Astrocyte (in vitro differentiated cells and primary cell): ENCODE measurements at regions not wholly inside any gene's neighbourhood (a gene's known extent, or its start where the extent isn't known, plus 50 kb on each side); places are given as distances from the start of the nearest gene placed in this dataset.

ENCODE experiments used
- DNase-seq: peaks from one replicate; pipeline ENCODE4 v3.0.0-alpha.2; 2010; ENCODE audit warnings: low read depth
- FAIRE-seq: peaks from 2 replicates; lab custom pipeline; 2011; peaks lifted over from hg19 to GRCh38; lab: Jason Lieb, UNC
- H2AFZ ChIP-seq: 2 replicates; pipeline ENCODE4 v1.6.0; 2012; ENCODE audit warnings: low read depth, low read length, inconsistent platforms
- H3K27ac ChIP-seq: 2 replicates; pipeline ENCODE4 v1.5.1; 2011; ENCODE audit warnings: low read depth, low read length, inconsistent platforms
- H3K27me3 ChIP-seq: 2 replicates; pipeline ENCODE4 v1.6.0; 2011; ENCODE audit warnings: low read length, inconsistent platforms; ENCODE audit not compliant: insufficient read depth
- H3K36me3 ChIP-seq: 2 replicates; pipeline ENCODE4 v1.5.1; 2011; ENCODE audit warnings: low read length, inconsistent platforms; ENCODE audit not compliant: insufficient read depth
- H3K4me1 ChIP-seq: 2 replicates; pipeline ENCODE4 v1.5.1; 2011; ENCODE audit warnings: low read length, inconsistent platforms; ENCODE audit not compliant: insufficient read depth
- H3K4me2 ChIP-seq: 2 replicates; pipeline ENCODE4 v1.6.0; 2012; ENCODE audit warnings: low read length, inconsistent platforms
- H3K4me3 ChIP-seq: 2 replicates; pipeline ENCODE4 v1.5.1; 2011; ENCODE audit warnings: low read depth, mild to moderate bottlenecking, low read length, inconsistent platforms; ENCODE audit not compliant: insufficient read depth
- H3K79me2 ChIP-seq: 2 replicates; pipeline ENCODE4 v1.6.0; 2012; ENCODE audit warnings: mild to moderate bottlenecking, low read length, inconsistent platforms; ENCODE audit not compliant: insufficient read depth
- H3K9ac ChIP-seq: 2 replicates; pipeline ENCODE4 v1.6.0; 2012; ENCODE audit warnings: mild to moderate bottlenecking, low read length, inconsistent platforms
- H3K9me3 ChIP-seq: 2 replicates; pipeline ENCODE4 v1.5.1; 2012; ENCODE audit warnings: low read depth, mild to moderate bottlenecking, low read length, inconsistent platforms; ENCODE audit not compliant: insufficient read depth
- H4K20me1 ChIP-seq: 2 replicates; pipeline ENCODE4 v1.6.0; 2012; ENCODE audit warnings: low read length, inconsistent platforms; ENCODE audit not compliant: insufficient read depth
- H3K27ac Mint-ChIP-seq: one replicate; pipeline ENCODE4 v1.8.0; 2021; ENCODE audit warnings: mild to moderate bottlenecking, mixed read lengths; ENCODE audit not compliant: unreplicated experiment
- H3K27me3 Mint-ChIP-seq: one replicate; pipeline ENCODE4 v1.8.0; 2021; ENCODE audit warnings: low read depth, mixed read lengths; ENCODE audit not compliant: unreplicated experiment
- H3K36me3 Mint-ChIP-seq: one replicate; pipeline ENCODE4 v1.8.0; 2021; ENCODE audit warnings: low read depth, mixed read lengths; ENCODE audit not compliant: unreplicated experiment
- H3K4me1 Mint-ChIP-seq: one replicate; pipeline ENCODE4 v1.8.0; 2021; ENCODE audit warnings: low read depth, mixed read lengths; ENCODE audit not compliant: unreplicated experiment
- H3K4me3 Mint-ChIP-seq: one replicate; pipeline ENCODE4 v1.8.0; 2021; ENCODE audit warnings: mild to moderate bottlenecking, moderate library complexity, mixed read lengths; ENCODE audit not compliant: unreplicated experiment
- H3K9me3 Mint-ChIP-seq: one replicate; pipeline ENCODE4 v1.8.0; 2021; ENCODE audit warnings: mild to moderate bottlenecking, mixed read lengths; ENCODE audit not compliant: unreplicated experiment
- CTCF ChIP-seq: IDR thresholded peaks from 2 replicates; pipeline ENCODE4 v1.5.1; 2011; ENCODE audit warnings: low read depth, mild to moderate bottlenecking, inconsistent platforms, low read length, moderate library complexity; ENCODE audit not compliant: insufficient read depth
- EZH2 ChIP-seq: IDR thresholded peaks from 2 replicates; pipeline ENCODE4 v1.6.1; 2012; ENCODE audit warnings: mild to moderate bottlenecking, low read length, inconsistent platforms; ENCODE audit not compliant: insufficient read depth

GRCh38 chr3:194832346-194833104, 146.8 kb downstream of the FAM43A start:
- Histone ChIP-seq H3K9ac (no peak overlapping the region), H3K27ac (no peak overlapping the region)
- TF ChIP-seq CTCF (no peak), EZH2 (no peak)

GRCh38 chr3:194833114-194833910, 147.6 kb downstream of the FAM43A start:
- Histone ChIP-seq H4K20me1 (no peaks in the 10 kb centered on the region), H3K27ac (no peak overlapping the region), H3K9ac (no peak overlapping the region), H3K4me1 (peaks cover 3% of the 10 kb centered on the region), H3K4me2 (no peak overlapping the region), H3K79me2 (no peaks in the 10 kb centered on the region), H3K27me3 (no peaks in the 10 kb centered on the region), H2AFZ (no peak overlapping the region), H3K36me3 (no peaks in the 10 kb centered on the region), H3K9me3 (no peaks in the 10 kb centered on the region), H3K4me3 (no peak overlapping the region)
- H3K36me3 Mint-ChIP-seq = peaks cover 2% of the 10 kb centered on the region
- peaks cover 5% of the 10 kb centered on the region for H3K4me1 Mint-ChIP-seq
- H3K4me3 Mint-ChIP-seq = no peak overlapping the region
- no peak for TF ChIP-seq CTCF
- no peak for TF ChIP-seq EZH2
- FAIRE-seq = no peak
- no peak overlapping the region for H3K27ac Mint-ChIP-seq
- H3K27me3 Mint-ChIP-seq = peaks cover 43% of the 10 kb centered on the region
- peaks cover 12% of the 10 kb centered on the region for H3K9me3 Mint-ChIP-seq
- DNase-seq = no peak

More at GRCh38 chr3:194832346-194833104, 146.8 kb downstream of the FAM43A start:
- H3K9me3 ChIP-seq = no peaks in the 10 kb centered on the region
- peaks cover 3% of the 10 kb centered on the region for H3K4me1 ChIP-seq
- no peak overlapping the region for H2AFZ ChIP-seq
- Mint-ChIP-seq H3K9me3 (peaks cover 13% of the 10 kb centered on the region), H3K4me1 (peaks cover 7% of the 10 kb centered on the region), H3K4me3 (no peak overlapping the region), H3K36me3 (peaks cover 2% of the 10 kb centered on the region), H3K27ac (no peak overlapping the region), H3K27me3 (peaks cover 43% of the 10 kb centered on the region)
- DNase-seq (no peak), FAIRE-seq (no peak)
- no peaks in the 10 kb centered on the region for H3K27me3 ChIP-seq
- no peaks in the 10 kb centered on the region for H3K79me2 ChIP-seq
- H4K20me1 ChIP-seq = no peaks in the 10 kb centered on the region
- no peak overlapping the region for H3K4me3 ChIP-seq
- H3K4me2 ChIP-seq = no peak overlapping the region
- H3K36me3 ChIP-seq = no peaks in the 10 kb centered on the region
